Activated CD8-positive, alpha-beta memory T cell treated with anti-CD3 and anti-CD28 coated beads for 36 hours (primary cell): ENCODE measurements at regions not wholly inside any gene's neighbourhood (a gene's known extent, or its start where the extent isn't known, plus 50 kb on each side); places are given as distances from the start of the nearest gene placed in this dataset.

Experiments
- CTCF ChIA-PET: fragments of 350-600 bp; sonication (Branson Sonifier 250); formaldehyde crosslinking; loops from one replicate; lab custom pipeline; 2021; ENCODE audit warnings: antibody characterized with exemption; lab: Charles Lee
- POLR2A ChIA-PET: fragments of 350-600 bp; sonication (Branson Sonifier 250); formaldehyde crosslinking; loops from one replicate; lab custom pipeline; 2021; ENCODE audit warnings: antibody characterized with exemption; lab: Charles Lee

- POLR2A ChIA-PET = interaction anchor here (0.5 kb wide), 1 partner anchor 620 kb away, joined by 4 read pairs; no protein-coding TSS in a partner anchor
- CTCF ChIA-PET = interaction anchor here (0.6 kb wide), 1 partner anchor 35 kb away, joined by 3 read pairs; no protein-coding TSS in a partner anchor
Measured at GRCh38 chr14:30786701-30787100, 87.7 kb upstream of the COCH start.

GRCh38 chr14:30790827-30791226, 83.5 kb upstream of the COCH start:
- ChIA-PET POLR2A (no interaction called here), CTCF (no interaction called here)

- POLR2A ChIA-PET = interaction anchor here (0.6 kb wide), 1 partner anchor 16 kb away, joined by 3 read pairs; no protein-coding TSS in a partner anchor
- CTCF ChIA-PET = interaction anchor here (0.7 kb wide), 1 partner anchor 71 kb away, joined by 4 read pairs; no protein-coding TSS in a partner anchor
Measured at GRCh38 chr14:30791522-30792351, 82.6 kb upstream of the COCH start.

- POLR2A ChIA-PET = no interaction called here
- CTCF ChIA-PET = no interaction called here
Measured at GRCh38 chr14:30796707-30797106, 77.7 kb upstream of the COCH start.

- CTCF ChIA-PET = no interaction called here
- POLR2A ChIA-PET = no interaction called here
Measured at GRCh38 chr14:30798516-30798915, 75.8 kb upstream of the COCH start.

GRCh38 chr14:30798961-30799360, 75.4 kb upstream of the COCH start:
- CTCF ChIA-PET = no interaction called here
- POLR2A ChIA-PET = no interaction called here

GRCh38 chr14:30799933-30800332, 74.4 kb upstream of the COCH start:
- CTCF ChIA-PET = no interaction called here
- POLR2A ChIA-PET = no interaction called here

GRCh38 chr14:30803185-30803584, 71.2 kb upstream of the COCH start:
- CTCF ChIA-PET = no interaction called here
- POLR2A ChIA-PET = no interaction called here

- ChIA-PET CTCF (no interaction called here), POLR2A (no interaction called here)
Measured at GRCh38 chr14:30805284-30805683, 69.1 kb upstream of the COCH start.

- ChIA-PET POLR2A (no interaction called here), CTCF (no interaction called here)
Measured at GRCh38 chr14:30808576-30808975, 65.8 kb upstream of the COCH start.

- CTCF ChIA-PET = no interaction called here
Measured at GRCh38 chr14:30813216-30813615, 61.1 kb upstream of the COCH start.

GRCh38 chr14:30820674-30821073, 53.7 kb upstream of the COCH start:
- ChIA-PET CTCF (no interaction called here), POLR2A (no interaction called here)

More at GRCh38 chr14:30813216-30813615, 61.1 kb upstream of the COCH start:
- POLR2A ChIA-PET = no interaction called here

GRCh38 chr14:30822080-30822571, 52.2 kb upstream of the COCH start:
- CTCF ChIA-PET = interaction anchor here (0.7 kb wide), 1 partner anchor 36 kb away, joined by 3 read pairs; no protein-coding TSS in a partner anchor
- POLR2A ChIA-PET = no interaction called here
